GM19324 (cell line): ENCODE measurements at regions not wholly inside any gene's neighbourhood (a gene's known extent, or its start where the extent isn't known, plus 50 kb on each side); places are given as distances from the start of the nearest gene placed in this dataset.
"Not testable (repeated sequence)": the region's sequence is repeated elsewhere in the genome, so short reads cannot be mapped to it uniquely, and the experiment has no call there.

ENCODE experiments used
- ATAC-seq: cut with Tn5 transposase; IDR thresholded peaks from one replicate; pipeline ENCODE4 v1.9.1; 2021; ENCODE audit warnings: mild to moderate bottlenecking, moderate library complexity; ENCODE audit not compliant: unreplicated experiment, low FRiP score

DNA sequence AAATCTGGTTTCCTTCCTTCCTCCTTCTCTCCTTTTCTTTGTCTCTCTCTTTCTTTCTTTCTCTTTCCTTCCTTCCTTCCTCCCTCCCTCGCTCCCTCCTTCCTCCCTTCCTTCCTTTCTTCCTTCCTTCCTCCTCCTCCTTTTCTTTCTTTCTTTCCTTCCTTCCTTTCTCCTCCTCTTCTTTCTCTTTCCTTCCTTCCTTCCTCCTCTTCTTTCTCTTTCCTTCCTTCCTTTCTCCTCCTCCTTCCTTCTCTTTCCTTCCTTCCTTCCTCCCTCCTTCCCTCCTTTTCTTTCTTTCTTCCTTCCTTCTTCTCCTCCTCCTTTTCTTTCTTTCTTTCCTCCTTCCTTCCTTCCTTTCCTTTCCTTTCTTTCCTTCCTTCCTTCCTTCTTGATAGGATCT lies 61.2 kb downstream of the VIP start:
- no peak for ATAC-seq

DNA sequence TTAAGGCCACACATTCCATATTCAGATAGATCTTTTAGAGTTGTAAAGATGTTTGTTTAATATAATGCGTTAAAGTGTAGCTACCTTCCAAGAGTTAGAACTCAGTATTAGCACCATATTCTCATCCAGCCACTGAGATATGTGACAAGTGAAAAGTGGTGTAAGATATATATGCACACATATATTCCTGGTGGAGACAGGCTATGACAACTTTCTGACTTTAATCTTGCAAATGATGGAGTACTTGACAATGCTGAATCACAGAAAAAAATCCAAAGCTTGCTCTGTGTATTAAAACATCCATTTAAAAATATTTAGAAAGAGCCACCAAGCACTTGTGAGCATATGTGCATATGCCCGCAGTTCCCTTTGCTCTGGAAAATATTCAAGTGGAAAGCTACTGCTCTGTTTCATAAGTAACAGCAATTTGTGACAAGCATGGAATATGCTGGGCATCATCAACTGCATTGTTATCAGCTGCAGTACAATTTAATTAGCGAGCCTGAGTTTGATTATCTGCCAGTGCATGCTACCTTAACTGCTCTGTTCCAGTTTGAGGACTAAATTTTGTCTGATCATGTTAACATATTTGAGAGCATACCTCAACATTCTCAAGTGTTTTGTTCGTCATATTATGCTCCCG lies 64.8 kb downstream of the VIP start:
- no peak for ATAC-seq

- ATAC-seq: no peak
Observed at GRCh38 chr6:152816055-152816454, 65.5 kb downstream of the VIP start.

DNA sequence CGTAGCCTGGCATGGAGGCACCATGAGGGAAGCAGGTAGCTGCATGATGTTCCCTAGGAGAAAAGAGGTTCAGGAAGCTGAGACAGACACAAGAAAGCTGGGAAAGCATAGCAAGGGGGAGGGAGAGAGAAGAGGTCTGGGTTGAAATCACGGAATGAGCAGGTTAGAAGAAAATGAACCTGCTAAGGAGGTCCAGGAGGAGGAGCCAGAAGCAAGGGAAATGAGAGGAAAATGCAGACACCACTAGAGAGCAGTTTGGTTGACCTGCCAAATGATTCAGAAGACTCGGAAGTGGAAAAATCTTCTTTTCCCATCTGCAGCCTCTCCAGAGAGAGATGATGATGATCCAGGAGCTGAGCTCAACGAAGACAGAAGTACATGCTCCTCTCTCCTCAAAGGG lies 70.9 kb downstream of the VIP start:
- no peak for ATAC-seq

- no peak for ATAC-seq
Observed at GRCh38 chr6:152824666-152825065, 74.1 kb downstream of the VIP start.

DNA sequence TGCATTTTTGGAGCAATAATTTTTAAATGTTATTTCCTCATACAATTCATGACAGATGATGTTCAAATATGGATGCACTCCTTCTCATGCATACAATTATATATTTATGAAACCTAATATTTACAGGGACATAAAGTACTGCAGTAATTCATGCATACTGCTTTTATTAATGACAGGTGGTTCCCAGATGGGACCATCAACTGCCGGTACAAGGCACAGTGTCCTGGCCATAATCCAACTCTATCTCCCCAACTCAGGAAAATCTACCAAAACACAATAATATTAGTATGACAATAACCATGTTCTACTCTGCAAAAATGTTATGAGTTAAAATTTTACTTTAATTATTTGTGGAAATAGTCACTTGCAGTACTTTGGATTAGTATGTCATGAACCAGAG lies 77.8 kb downstream of the VIP start:
- ATAC-seq: no peak

- ATAC-seq: not testable (repeated sequence)
Observed at GRCh38 chr6:152834366-152834765, 83.8 kb downstream of the VIP start.

- no peak for ATAC-seq
Observed at GRCh38 chr6:152836523-152836922, 85.9 kb downstream of the VIP start.

GRCh38 chr6:152845421-152845820 lies 94.8 kb downstream of the VIP start:
- ATAC-seq: no peak

DNA sequence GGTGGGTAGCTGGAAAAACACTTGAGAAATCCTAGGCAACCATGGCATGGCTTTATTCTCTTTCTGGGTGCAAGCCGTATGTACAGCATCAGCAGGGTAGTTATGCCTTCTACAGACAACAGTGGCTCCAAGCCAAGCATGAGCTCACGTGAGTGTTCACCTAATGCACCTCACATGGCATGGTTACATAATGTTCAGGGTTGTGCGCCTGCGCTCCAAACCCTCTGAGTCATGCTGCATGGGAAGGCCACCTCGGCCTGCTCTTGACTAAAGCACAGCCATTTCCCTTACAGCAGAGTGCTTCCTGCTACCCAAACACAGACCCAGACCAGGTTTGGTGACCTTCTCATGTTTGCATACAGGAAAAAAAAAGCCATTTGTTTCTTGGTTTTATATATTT lies 96.2 kb downstream of the VIP start:
- ATAC-seq: no peak

DNA sequence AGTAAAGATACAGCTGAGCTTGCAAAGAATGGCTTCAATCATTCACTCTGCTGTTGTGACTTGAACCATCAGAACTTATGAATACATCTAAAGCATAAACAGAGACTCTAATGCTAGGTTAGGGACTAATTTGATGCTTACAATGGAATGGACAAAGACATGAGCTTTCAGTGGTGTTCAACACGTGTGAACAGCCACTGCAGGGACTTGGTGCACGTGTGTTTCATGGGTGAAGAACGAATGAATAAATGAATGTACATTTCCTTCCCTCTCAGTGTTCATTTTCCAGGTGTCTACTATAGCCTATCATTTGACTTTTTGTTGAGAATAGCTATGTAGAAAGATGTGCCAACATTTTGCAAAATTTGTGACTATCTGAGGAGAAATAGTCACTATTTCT lies 98.3 kb downstream of the VIP start:
- ATAC-seq: no peak

GRCh38 chr6:152854086-152854795 lies 103.6 kb downstream of the VIP start:
- no peak for ATAC-seq

DNA sequence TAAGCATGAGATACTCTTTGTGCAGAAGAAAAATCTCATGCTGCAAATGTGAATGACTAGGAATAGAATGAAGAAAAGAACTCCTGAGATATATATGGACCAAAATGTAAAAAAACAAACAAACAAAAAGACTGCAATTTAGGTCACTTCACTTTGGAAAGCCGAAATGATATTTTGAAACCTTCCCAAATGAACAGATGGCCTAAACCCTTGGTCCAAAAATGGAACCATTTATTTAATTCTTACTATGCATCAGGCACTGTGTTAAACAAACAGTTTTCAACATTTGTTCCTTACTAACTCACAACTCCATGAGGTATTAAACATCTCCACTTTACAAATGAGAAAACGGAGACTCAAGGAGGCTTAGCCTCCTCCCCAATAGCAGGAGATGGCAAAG lies 107.5 kb downstream of the VIP start:
- ATAC-seq: no peak

GRCh38 chr6:152859225-152859624 lies 108.6 kb downstream of the VIP start:
- no peak for ATAC-seq

GRCh38 chr6:152863618-152864326 lies 113.2 kb downstream of the VIP start:
- ATAC-seq: peak; percentile 90

- no peak for ATAC-seq
Observed at GRCh38 chr6:152874267-152874666, 108.6 kb downstream of the FBXO5 start.

- ATAC-seq: no peak
Observed at GRCh38 chr6:152874846-152875568, 107.8 kb downstream of the FBXO5 start.

DNA sequence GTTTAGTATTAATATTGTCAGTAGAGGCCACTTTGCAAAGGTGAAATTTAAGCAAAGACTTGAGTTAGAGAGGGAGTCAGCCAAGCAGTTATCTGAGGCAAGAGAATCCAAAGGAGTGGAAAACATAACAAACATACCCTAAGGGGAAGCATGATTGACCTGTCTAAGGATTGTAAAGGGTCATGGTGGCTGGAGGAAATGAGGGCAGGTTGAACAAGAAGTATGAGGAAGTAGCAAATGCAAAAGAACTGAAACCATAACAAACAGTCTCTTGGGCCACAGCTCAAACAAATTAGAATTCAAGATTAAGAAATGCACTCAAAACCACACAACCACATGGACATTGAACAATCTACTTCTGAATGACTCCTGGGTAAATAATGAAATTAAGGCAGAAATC lies 103.2 kb downstream of the FBXO5 start:
- ATAC-seq: no peak

GRCh38 chr6:152893187-152893586 lies 89.7 kb downstream of the FBXO5 start:
- ATAC-seq: no peak

GRCh38 chr6:152896923-152897322 lies 85.9 kb downstream of the FBXO5 start:
- ATAC-seq: no peak

DNA sequence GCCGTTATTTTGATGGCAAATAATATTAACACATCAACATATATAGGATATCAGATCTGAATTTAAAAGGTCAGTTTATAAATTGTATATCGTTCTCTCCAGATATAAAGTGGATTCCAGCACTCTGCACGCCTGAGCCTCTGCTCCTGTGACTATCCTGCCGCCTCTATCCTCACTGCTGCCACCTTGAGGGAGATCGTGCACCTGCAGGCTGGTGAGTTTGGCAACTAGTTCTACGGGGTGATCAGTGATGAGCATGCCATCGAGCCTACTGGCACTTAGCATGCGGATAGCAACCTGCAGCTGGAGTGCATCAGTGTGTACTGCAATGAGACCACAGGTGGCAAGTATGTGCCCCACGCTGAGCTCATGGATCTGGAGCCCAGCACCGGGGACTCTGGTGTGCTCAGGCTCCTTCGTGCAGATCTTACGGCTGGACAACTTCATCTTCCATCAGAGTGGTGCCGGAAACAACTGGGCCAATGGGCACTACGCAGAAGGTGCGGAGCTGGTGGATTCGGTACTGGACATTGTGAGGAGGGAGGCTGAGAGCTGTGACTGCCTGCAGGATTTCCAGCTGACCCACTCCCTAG lies 84.9 kb downstream of the FBXO5 start:
- peak; percentile 94 for ATAC-seq
